GM21786 (cell line): ENCODE measurements at regions not wholly inside any gene's neighbourhood (a gene's known extent, or its start where the extent isn't known, plus 50 kb on each side); places are given as distances from the start of the nearest gene placed in this dataset.
"Not testable (repeated sequence)": the region's sequence is repeated elsewhere in the genome, so short reads cannot be mapped to it uniquely, and the experiment has no call there.

Experiments used
- ATAC-seq: cut with Tn5 transposase; IDR thresholded peaks from one replicate; pipeline ENCODE4 v1.9.1; 2021; ENCODE audit not compliant: unreplicated experiment

DNA sequence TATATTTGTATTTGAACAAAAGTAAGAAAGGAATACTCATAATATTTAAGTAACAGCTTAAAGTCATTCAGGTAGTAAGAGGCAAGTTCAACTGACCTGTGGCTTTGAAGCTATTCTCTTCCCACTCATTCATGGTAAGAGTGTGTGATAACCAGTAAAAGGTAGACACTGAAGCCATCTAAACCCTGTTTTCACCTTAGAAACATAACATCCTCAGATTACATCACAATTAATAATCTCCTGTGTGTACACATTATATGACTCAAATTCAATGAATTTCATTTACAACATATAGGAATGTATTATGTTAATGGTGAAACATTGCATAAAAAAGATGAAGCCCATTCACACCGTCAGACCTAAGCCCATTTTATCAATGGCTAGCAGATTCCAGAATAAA is 364.8 kb upstream of the SNX7 start:
- ATAC-seq, result no peak

DNA sequence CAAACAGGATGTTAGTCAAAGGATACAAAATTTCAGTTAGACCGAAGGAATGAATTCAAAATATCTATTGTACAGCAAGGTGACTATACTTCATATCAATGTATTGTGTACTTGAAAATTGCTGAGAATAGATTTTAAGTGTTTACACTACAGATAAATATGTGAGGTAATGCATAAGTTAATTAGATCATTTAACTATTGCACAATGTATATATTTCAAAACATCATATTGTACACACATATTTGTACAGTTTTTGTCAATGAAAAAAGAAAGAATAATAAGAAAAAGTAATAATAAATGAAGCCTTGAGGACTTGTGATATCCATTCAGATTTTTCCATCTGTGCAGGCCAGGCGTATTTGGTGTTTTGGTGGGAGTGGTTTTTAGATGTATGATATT is 367.4 kb upstream of the SNX7 start:
- ATAC-seq, result no peak

DNA sequence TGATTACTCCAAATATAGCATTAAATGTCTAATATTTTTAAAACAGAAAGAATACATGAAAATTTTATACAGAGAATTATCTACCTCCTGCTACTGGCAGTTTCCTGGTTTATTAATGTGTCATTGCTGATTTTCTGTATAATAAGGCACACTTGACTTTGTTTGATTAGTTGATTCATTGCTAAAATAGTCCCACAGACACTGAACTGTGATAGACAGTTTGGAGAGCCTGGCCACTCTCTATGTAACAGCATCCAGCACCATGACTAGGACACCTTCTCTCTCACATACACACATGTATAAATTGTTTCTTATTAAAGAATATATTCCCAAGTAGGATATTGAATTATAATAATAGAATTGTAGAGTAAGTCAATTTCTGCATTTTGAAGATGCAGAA is 368.5 kb upstream of the SNX7 start:
- no peak for ATAC-seq

DNA sequence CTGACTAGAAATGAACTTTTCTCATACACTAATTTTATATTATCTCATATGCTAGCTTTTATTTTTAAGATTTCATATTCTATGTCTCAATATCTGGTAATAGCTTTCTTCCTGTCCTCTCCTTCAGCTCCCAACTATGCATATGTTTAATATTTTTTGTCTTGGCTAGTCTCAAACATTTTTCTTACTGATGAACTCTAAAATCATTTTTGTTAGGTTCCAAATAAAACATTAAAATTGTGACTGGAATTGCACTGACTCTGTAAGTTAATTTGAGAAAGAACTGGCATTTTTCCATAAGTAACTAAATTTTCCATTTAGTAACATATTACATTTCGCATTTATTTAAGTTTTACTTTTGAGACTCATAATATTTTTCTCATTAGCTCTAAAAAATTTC is 368.5 kb upstream of the DPYD start:
- no peak for ATAC-seq

DNA sequence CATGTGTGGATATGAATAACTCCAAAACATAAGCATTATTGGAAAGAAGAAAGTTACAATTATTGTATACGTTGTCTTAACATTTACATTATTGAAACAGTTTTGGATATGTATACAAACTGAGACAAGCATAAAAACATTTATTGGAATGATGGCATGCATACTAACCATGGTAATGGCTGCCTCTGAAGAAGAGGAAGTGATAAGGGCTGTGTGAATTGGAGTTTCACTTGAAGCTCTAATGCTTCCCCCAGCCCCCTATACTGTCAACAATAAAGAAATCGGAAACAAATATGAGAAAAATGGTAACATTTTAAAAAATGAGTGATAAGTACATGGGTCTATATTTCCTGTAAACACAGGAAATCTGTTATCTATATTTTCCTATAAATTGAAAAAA is 367.7 kb upstream of the DPYD start:
- ATAC-seq, result peak; percentile 44

DNA sequence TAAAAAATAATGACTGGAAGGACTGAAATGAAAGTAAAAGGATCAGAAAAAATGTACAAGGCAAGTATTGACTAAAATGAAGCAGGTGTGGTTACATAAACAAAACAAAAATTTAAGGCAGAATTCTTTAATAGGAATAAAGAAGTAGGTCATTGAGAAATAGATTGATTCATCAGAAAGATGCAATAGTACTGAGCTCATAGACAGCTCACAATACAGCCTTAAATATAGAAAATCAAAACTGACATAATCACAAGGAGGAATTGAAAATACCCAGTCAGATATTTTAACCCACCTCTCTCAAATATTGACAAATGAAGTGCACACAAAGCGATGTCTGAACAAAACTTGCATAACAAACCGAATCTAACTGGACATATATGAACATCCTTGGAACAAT is 366.8 kb upstream of the DPYD start:
- no peak for ATAC-seq

DNA sequence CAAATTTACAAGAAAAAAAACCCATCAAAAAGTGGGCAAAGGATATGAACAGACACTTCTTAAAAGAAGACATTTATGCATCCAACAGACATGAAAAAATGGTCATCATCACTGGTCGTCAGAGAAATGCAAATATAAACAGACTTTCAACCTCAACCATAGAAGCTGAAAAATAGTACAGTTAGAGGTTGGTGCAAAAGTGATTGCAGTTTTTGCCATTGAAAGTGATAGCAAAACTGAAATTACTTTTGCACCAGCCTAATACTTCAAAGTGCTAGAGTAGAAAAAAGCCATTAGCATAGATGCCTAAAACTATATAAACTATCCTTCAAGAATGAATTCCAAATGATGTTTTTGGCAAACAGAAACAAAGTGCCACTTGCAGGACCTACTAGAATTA is 365.8 kb upstream of the DPYD start:
- no peak for ATAC-seq

DNA sequence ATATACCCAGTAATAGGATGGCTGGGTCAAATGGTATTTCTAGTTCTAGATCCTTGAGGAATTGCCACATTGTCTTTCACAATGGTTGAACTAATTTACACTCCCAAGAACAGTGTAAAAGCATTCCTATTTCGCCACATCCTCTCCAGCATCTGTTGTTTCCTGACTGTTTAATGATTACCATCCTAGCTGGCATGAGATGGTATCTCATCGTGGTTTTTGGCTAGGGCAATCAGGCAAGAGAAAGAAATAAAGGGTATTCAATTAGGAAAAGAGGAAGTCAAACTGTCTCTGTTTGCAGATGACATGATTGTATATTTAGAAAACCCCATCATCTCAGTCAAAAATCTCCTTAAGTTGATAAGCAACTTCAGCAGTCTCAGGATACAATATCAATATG is 364.5 kb upstream of the DPYD start:
- ATAC-seq, result not testable (repeated sequence)

DNA sequence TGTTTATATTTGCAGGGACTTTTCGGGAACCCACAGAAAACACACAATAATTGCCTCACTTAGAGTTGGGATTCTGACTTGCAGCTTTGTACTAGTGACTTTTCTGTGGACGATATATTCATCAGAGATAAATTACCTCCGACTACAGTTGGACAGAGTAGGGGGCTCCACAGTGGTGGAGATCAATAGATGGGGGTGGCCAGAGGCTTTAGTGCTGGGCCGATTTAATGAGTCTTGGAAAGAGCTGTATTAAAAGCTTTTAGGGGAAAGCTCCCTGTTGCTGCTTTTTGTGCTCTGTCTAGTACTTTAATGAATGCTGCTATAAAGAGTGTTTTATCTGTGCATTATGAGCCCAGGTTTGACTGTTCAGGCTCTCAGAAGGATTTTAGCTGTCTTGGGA is 359.2 kb upstream of the DPYD start:
- no peak for ATAC-seq

DNA sequence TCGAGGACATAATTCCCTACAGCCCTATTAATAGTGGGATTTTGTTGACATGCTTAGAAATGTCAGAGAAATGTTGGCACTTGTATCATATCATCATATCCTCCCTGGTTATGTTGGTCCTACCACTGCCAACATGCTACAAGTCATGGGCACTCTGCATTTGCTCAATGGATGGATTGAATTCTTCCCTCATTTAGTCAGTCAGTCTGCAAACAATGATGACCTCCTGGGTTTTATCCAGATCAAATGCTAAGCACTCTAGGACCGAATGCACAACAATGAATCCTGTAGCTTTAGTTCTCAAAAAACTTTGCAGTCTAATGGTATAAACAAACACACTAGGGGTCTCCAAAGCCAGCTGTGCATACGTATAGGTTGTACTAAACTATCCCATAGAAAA is 357.2 kb upstream of the DPYD start:
- no peak for ATAC-seq

DNA sequence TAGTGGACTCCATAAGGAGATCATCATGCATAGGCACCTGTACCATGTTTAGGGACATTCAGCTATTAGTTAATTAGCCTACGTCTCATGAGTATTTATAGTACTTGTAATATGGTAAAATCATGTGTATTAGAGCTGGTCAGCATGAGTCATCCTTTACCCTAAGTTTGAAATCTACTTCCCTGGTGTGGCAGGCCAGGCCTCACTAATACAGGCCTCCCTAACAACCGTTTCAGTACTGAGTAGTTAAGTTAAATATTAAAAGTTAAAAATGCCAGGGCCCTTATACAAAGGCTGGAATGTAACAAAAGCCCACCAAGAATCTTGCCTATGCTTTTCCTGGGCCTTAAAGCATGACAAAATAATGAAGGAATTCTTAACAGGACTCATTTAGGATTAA is 356.3 kb upstream of the DPYD start:
- ATAC-seq, result no peak

DNA sequence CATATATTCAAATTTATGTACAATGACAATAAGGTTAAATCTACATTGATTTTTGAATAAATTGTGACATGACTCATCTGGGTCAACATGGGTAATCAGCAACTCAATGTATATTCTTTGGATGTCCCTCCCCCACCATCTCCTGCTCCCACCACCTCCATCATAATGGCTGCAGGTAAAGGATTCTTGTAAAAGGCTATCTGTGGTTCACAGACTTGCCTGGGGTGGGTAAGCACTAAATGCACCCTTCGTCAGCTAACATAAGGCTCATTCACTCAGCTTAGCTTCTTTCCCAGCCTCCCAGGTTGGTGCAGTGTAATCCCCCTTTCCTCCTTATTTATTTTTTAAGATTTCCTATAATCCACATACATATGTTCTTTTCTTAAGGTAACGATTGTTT is 355.7 kb upstream of the DPYD start:
- no peak for ATAC-seq

DNA sequence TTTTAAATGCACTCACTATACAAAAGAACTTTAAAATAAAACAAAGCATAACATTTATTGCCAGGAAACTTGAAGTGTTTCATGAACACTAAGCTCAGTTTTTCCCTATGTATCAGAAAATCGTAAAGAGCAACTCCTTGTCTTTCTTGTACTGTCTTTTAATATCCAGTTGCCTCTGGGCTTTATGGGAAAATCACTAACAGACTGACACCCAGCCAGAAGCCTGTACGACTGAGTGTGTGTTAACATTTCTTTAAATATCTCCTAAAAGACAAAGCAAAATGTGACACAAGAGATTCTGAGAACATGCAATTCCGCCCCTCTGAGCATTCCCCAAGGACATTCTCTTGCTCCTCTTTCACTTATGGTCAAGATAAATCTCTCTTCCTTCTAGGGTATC is 347.5 kb upstream of the DPYD start:
- no peak for ATAC-seq

DNA sequence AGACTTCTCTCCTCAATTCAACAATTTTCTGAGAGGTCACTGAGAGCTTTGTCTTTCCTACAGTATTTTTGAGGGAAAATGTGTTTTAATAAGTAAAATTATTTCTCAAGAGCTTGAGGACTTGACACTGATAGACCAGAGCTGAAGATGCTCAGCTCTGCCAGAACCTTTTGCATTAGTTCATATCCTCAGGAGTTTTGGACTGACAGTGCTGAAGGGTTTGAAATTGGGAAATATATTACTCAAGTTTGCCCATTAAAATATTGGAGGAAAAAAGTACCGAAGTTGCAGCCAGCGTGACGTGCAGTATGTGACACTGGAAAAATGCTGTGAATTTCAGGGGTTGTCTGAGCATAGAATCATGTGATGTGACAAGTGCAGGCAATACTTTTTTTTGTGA is 346.6 kb upstream of the DPYD start:
- no peak for ATAC-seq

DNA sequence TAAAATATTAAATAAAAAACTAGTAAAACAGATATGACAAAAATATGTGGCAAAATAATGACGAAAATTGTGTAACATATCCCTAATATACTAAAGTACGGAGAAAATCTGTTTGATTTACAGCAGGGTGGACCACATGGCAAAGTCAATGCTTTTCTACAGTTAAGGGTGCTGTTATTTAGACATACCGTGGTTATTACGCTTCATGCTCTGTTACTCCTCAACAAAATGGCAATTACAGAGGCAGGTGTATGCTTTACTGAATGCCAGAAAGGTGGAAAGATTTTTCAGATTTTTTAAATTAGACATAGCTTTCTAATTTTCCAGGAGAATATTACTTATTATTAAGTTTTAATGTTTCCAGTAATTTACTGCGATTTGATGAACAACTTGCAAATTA is 343.9 kb upstream of the DPYD start:
- no peak for ATAC-seq

DNA sequence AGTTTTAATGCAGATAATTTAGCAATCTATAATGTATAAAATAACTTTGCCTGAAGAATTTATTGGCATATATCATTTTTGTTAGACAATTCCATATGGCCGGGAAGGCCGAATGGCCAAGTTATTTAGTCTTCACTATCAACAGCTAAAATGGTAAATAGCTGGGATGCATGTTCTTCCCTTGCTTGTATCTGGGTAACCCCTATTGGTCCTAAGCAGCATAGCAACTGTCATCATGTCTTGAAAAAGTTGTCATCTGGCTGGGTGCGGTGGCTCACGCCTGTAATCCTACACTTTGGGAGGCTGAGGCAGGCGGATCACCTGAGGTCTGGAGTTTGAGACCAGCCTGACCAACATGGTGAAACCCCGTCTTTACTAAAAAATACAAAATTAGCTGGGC is 340.0 kb upstream of the DPYD start:
- no peak for ATAC-seq

DNA sequence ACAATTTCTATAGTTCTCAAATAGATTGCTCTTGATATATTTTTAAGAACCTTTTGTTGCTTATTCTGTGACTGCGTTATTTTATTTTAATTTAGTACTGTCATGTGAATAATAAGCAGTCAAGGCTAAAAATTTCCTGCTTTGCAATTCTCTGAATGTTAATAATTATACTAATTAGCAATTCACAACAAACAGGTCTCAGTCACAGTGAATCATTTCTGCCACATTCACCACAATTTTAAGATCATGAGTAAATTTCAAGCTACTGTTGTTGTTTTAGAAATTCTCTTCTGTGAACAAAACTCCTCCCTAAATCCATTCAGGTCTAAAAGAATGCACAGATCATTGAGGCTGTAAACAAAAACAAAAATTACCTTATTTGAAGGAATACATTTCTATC is 339.6 kb upstream of the DPYD start:
- ATAC-seq, result no peak

DNA sequence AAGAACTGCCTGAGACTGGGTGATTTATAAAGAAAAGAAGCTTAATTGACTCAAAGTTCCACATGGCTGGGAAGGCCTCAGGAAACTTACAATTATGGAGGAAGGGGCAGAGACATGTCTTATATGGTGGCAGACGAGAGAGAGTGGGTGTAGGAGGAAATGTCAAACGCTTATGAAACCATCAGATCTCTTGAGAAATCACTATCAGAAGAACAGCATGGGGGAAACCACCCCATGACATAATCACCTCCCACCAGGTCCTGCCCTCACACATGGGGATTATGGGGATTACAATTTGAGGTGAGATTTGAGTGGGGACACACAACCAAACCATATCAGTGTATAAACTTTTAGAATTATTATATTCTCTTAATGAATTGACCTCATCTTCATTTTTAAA is 335.9 kb upstream of the DPYD start:
- ATAC-seq, result no peak

DNA sequence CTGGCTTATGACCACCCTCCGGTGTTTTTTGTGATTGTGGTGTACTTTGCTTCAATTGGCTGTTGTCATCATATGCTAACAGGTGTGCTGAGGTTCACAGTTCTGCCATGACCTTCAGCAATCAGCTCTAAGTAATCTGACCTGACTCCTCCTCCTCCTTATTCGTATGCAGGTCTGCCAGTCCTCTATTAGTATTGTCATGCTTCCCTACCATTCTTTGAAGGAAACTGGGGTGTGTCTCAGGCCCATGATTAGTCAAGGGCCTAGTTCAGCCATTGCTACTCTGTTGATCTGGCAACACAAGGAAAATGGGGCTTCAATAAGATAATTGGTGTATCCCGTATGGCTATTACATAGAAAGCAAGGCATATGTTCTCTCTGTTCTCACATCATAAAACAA is 332.3 kb upstream of the DPYD start:
- no peak for ATAC-seq

DNA sequence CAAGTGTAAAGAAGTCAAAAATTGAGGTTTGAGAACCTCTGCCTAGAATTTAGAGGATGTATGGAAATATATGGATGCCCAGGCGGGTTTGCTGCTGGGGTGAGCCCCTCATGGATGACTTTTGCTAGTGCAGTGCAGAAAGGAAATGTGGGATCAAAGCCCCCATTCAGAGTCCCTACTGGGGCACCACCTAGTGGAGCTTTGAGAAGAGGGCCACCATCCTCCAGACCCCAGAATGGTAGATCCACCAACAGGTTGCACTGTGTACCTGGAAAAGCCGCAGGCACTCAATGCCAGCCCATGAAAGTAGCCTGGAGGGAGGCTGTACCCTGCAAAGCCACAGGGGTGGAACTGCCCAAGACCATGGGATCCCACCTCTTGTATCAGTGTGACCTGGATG is 330.7 kb upstream of the DPYD start:
- no peak for ATAC-seq

DNA sequence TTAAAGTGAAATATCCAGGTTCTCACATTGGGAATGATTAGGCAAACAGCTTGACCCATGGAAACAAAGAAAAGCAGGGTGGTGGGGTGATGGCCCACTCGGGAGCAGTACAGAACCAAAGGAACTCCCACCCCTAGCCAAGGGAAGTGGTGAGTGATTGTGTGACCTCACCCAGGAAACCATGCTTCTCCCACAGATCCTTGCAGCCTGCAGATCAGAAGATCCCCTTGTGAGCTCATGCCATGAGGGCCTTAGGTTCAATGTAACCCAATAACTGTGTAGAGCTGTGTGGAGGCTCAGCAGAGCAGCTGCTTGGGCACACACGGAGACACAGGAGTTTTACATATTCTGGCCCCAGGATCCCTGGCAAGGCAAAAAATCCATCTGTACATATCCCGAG is 311.8 kb upstream of the DPYD start:
- ATAC-seq, result no peak

DNA sequence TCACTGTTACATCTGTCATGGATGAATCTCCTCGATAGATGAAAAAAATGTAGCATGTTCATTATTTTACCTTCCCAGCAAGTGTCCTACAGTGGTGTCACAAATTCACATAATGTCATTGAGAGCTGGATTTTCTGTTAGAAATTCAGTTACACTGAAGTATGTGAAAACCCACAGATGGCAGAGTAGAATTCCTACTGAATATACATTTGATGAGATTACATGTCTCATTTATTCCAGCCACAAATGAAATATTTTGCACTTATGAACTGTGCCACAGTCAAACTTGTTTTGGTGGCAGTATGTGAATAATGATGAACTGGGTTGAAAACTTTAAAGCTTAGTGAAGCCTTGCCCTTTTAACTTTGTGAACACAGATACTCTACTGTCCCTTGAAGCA is 301.9 kb upstream of the DPYD start:
- ATAC-seq, result no peak

DNA sequence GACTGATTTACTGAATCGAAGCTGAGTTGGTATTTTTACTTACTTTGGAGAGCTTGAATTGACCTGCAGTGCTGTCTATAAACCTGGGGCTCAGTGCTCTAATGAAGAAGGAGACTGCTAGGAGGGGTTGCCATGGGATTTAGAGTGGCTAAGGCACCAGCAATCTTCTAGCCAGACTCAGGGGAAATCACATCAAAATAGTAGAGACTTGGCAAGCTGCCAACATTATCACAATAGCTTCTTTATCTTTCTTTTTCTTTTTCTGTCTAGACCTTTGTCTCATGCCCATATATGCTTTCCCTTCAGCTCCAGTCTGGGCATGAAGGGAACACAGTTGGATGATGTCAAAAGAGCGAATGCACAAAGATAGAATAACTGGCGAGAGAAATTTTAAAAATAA is 301.1 kb upstream of the DPYD start:
- no peak for ATAC-seq

DNA sequence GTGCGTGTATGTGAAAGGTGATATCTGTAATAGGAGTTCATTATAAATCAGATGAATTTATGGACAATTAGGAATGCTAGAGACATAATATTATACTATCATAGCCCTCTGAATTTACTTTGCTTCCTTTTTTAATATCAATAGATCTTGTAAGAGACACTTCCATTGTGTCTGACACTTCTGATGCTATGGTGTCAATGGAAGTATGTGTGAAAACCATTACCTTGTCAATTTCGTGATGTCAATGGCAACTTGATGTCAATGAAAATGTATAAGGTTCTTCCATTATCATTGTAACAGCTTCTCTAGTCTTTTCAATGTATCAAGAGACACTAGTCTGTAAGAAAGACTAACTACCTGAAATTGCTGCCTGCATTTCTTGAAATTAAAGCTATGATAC is 296.8 kb upstream of the DPYD start:
- ATAC-seq, result no peak
